MCF 10A (cell line): ENCODE measurements at regions not wholly inside any gene's neighbourhood (a gene's known extent, or its start where the extent isn't known, plus 50 kb on each side); places are given as distances from the start of the nearest gene placed in this dataset.

Experiments
- BruUV-seq: library from RNA; stranded (reverse); fragments of 400-500 nt; replicated peaks from 2 replicates; lab custom pipeline; 2021; lab: Mats Ljungman, UMichigan
- CTCF ChIA-PET: fragments of 300-600 bp; sonication (Branson Sonifier 250); formaldehyde crosslinking; extraction: SDS; loops from one replicate; lab custom pipeline; 2021; ENCODE audit warnings: antibody characterized with exemption, inconsistent platforms; lab: Yijun Ruan, JAX
- POLR2A ChIA-PET: fragments of 300-600, 350-650 bp; sonication (Branson Sonifier 250); formaldehyde crosslinking; extraction: SDS; loops from one replicate; lab custom pipeline; 2020; ENCODE audit warnings: antibody characterized with exemption, inconsistent platforms; lab: Yijun Ruan, JAX
- DNase-seq: peaks from one replicate; pipeline ENCODE4 v3.0.0-alpha.2; 2018; ENCODE audit not compliant: unreplicated experiment
- H3K27ac Mint-ChIP-seq: one replicate; pipeline ENCODE4 v1.8.0; 2022; ENCODE audit warnings: mild to moderate bottlenecking, low read depth, mixed read lengths; ENCODE audit not compliant: unreplicated experiment
- H3K27me3 Mint-ChIP-seq: one replicate; pipeline ENCODE4 v1.8.0; 2022; ENCODE audit warnings: mixed read lengths; ENCODE audit not compliant: insufficient read depth, unreplicated experiment
- H3K36me3 Mint-ChIP-seq: one replicate; pipeline ENCODE4 v1.8.0; 2022; ENCODE audit warnings: mild to moderate bottlenecking, moderate library complexity, mixed read lengths; ENCODE audit not compliant: insufficient read depth, unreplicated experiment
- H3K4me1 Mint-ChIP-seq: one replicate; pipeline ENCODE4 v1.8.0; 2022; ENCODE audit warnings: mixed read lengths; ENCODE audit not compliant: insufficient read depth, unreplicated experiment
- H3K4me3 Mint-ChIP-seq: one replicate; pipeline ENCODE4 v1.8.0; 2022; ENCODE audit warnings: mild to moderate bottlenecking, moderate library complexity, mixed read lengths; ENCODE audit not compliant: unreplicated experiment
- H3K9me3 Mint-ChIP-seq: one replicate; pipeline ENCODE4 v1.8.0; 2022; ENCODE audit warnings: mixed read lengths; ENCODE audit not compliant: unreplicated experiment
- intact Hi-C: fragments of 100-400 bp; cut with micrococcal nuclease; formaldehyde crosslinking; loops from 2 replicates; pipeline ENCODE4 v1.14.1; 2022
- TF ChIP-seq, protein P1 (sequence below): fragments of 200-600 bp; IDR thresholded peaks from one replicate; pipeline ENCODE4 v1.8.0; 2022; ENCODE audit warnings: antibody characterized with exemption, mild to moderate bottlenecking; ENCODE audit not compliant: unreplicated experiment

DNA sequence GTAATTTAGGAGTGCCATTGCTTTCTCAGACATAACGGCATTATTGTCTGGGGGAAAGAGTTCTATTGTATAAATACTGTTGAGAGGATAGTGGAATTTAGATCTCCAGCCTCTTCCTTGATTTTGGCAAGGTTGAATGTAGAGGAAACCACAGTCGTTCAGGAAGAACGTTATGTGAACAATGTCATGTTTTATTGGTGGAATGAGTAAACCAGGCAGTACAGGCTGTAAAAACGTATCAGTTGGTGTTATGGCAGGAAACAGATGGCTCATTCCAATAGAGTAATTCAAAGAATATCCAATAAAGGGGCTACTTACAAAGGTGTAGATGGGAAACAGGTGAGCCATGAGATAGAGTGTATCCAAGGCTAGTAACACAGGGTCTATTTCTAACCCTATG, 123.6 kb upstream of the SLC35B3 start:
- BruUV-seq = no TSS peak
- no peak for DNase-seq
- CTCF ChIA-PET = interaction anchor here (0.6 kb wide), 1 partner anchor 76 kb away, joined by 6 read pairs; no protein-coding TSS in a partner anchor
- H3K9me3 Mint-ChIP-seq = no peaks in the 10 kb centered on the region
- no peaks in the 10 kb centered on the region for H3K27me3 Mint-ChIP-seq
- POLR2A ChIA-PET = no interaction called here
- H3K36me3 Mint-ChIP-seq = no peaks in the 10 kb centered on the region
- TF ChIP-seq, protein P1, sequence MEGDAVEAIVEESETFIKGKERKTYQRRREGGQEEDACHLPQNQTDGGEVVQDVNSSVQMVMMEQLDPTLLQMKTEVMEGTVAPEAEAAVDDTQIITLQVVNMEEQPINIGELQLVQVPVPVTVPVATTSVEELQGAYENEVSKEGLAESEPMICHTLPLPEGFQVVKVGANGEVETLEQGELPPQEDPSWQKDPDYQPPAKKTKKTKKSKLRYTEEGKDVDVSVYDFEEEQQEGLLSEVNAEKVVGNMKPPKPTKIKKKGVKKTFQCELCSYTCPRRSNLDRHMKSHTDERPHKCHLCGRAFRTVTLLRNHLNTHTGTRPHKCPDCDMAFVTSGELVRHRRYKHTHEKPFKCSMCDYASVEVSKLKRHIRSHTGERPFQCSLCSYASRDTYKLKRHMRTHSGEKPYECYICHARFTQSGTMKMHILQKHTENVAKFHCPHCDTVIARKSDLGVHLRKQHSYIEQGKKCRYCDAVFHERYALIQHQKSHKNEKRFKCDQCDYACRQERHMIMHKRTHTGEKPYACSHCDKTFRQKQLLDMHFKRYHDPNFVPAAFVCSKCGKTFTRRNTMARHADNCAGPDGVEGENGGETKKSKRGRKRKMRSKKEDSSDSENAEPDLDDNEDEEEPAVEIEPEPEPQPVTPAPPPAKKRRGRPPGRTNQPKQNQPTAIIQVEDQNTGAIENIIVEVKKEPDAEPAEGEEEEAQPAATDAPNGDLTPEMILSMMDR = no peak
- no peak overlapping the region for H3K4me3 Mint-ChIP-seq
- H3K27ac Mint-ChIP-seq = no peak overlapping the region
- intact Hi-C loops = loop anchor here (5.0 kb wide), 1 partner anchor 68 kb away; no protein-coding TSS in a partner anchor
- H3K4me1 Mint-ChIP-seq = peaks cover 18% of the 10 kb centered on the region

DNA sequence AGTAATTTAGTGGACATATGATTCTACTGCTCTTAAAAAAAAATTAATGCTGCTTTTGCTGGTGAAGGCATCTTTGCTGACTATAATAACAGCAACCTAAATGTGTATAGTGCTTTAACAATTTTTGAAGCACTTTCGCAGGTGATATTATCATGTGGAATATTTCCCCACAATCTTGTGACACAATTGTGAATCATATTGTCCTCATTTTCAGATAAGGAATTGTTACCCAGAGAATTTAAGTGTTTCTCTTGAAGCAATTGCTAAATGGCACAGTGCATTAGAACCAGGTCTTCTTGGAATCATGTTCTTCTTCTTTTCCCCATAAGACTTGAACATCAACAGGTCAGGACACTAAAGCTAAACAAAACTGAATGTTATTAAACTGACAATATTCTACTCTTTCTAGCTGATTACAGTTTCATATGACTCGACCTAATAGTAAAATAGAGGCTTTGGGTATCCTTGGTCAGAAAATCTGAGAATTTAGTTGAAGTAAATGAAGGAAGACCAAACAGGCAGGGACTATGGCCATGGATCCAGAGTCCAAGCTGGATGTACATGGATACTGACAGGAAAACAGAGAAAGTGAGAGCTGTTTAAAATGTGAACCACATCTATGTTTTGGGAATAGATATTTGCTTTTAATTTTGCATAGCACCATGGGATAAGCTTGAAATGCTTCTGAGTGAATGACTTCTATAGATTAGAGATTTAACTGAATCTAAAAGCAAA, 121.8 kb upstream of the SLC35B3 start:
- Mint-ChIP-seq H3K27me3 (no peaks in the 10 kb centered on the region), H3K9me3 (no peaks in the 10 kb centered on the region), H3K27ac (peak overlapping the region; percentile 42), H3K4me1 (peaks cover 18% of the 10 kb centered on the region), H3K4me3 (no peak overlapping the region), H3K36me3 (no peaks in the 10 kb centered on the region)
- intact Hi-C loops = loop anchor here (5.0 kb wide), 1 partner anchor 70 kb away; no protein-coding TSS in a partner anchor
- no TSS peak for BruUV-seq
- ChIA-PET POLR2A (interaction anchor here (1.4 to 1.7 kb wide), 3 partner anchors 10 to 70 kb away, joined by 3 to 9 read pairs (median 4); no protein-coding TSS in a partner anchor), CTCF (interaction anchor here (0.6 to 0.7 kb wide), 3 partner anchors 10 to 1562 kb away, joined by 3 to 4 read pairs (median 3); no protein-coding TSS in a partner anchor)
- TF ChIP-seq, protein P1 = no peak
- no peak for DNase-seq

DNA sequence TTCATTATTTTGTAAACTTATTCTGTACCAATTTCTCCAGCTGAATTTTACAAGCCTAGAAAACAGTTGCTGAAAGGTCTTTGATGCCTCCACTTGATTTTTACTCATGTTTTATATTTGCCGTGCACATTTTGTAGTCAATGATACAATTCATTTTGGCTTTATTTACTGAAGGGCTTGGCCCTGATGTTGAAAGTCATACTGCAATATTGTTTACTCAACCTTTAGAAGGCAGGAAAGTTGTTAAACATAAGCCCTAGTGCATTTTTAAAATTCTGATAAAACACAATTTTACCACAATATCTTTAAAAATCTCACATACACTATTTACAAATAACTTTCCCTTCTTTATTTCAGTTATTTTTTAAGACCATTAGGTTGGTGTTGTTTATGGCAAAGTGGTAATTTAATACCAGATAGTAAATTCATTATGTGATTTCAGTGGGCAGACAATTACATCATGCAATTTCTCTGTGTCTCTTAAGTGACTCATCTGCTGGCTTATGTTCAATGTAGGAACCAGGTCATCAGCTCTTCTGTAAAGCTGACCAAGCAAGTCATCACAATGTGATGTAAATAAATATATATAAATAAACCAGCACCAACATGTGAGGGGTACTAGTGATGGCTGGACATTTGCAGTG, 121.1 kb upstream of the SLC35B3 start:
- Mint-ChIP-seq H3K27me3 (no peaks in the 10 kb centered on the region), H3K36me3 (no peaks in the 10 kb centered on the region), H3K9me3 (no peaks in the 10 kb centered on the region), H3K4me3 (no peak overlapping the region), H3K27ac (peak overlapping the region; percentile 42), H3K4me1 (peaks cover 18% of the 10 kb centered on the region)
- DNase-seq = peak; percentile 90
- no TSS peak for BruUV-seq
- ChIA-PET CTCF (no interaction called here), POLR2A (interaction anchor here (0.6 to 1.7 kb wide), 4 partner anchors 9 to 1890 kb away, joined by 3 to 9 read pairs (median 4); no protein-coding TSS in a partner anchor)
- intact Hi-C loops = loop anchor here (5.0 kb wide), 1 partner anchor 71 kb away; no protein-coding TSS in a partner anchor
- TF ChIP-seq, protein P1 = no peak

DNA sequence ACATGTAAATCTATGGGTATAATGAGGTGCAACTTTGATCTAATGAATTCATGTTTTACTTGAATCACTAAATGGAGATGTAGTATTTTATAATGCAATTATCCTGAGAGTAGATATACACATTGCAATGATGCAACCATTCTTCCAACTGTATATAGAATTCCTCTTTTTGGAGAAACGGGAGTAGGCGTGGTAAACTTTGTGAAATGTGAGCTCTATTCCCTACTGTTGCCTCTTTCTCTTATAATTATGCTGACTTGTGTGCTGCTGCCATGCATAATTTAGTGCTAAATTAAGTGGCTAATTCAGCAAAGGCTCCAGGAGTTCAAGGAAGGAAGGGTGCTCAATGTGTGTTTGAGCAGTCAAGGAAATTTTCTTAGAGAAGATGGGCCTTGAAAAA, 116.6 kb upstream of the SLC35B3 start:
- TF ChIP-seq, protein P1 = no peak
- ChIA-PET POLR2A (no interaction called here), CTCF (no interaction called here)
- H3K4me1 Mint-ChIP-seq = peaks cover 14% of the 10 kb centered on the region
- BruUV-seq = no TSS peak
- H3K36me3 Mint-ChIP-seq = no peaks in the 10 kb centered on the region
- H3K27me3 Mint-ChIP-seq = no peaks in the 10 kb centered on the region
- H3K27ac Mint-ChIP-seq = no peak overlapping the region
- intact Hi-C loops = no loop called here
- no peaks in the 10 kb centered on the region for H3K9me3 Mint-ChIP-seq
- H3K4me3 Mint-ChIP-seq = no peak overlapping the region
- no peak for DNase-seq
